Upper lobe of left lung (tissue), 4 donors: ENCODE measurements at regions not wholly inside any gene's neighbourhood (a gene's known extent, or its start where the extent isn't known, plus 50 kb on each side); places are given as distances from the start of the nearest gene placed in this dataset.

Experiments
- CTCF ChIP-seq, 6 experiments: fragments of 450-650 bp in 4 of 6; fragments of 200-600 bp in 2 of 6; sonication (generic) in 2 of 6; IDR thresholded peaks; one replicate each; pipeline ENCODE4 v1.5.1; 2016 to 2019; ENCODE audit warnings: antibody characterized with exemption in 6 of 6
- EP300 ChIP-seq, 4 donors: sonication (generic); formaldehyde crosslinking; IDR thresholded peaks; one replicate each; pipeline ENCODE4 v1.5.1; 2017; ENCODE audit warnings: antibody characterized with exemption in 4 of 4, control low read depth in 2 of 4
- POLR2AphosphoS5 ChIP-seq, 2 donors: sonication (generic); formaldehyde crosslinking; IDR thresholded peaks; one replicate each; pipeline ENCODE4 v1.5.1; 2017; ENCODE audit warnings: antibody characterized with exemption in 2 of 2

- TF ChIP-seq EP300 (IDR thresholded peaks at IDR 0.05) (no peak), CTCF (IDR thresholded peaks at IDR 0.05) (no peak), POLR2AphosphoS5 (IDR thresholded peaks at IDR 0.05) (no peak)
Measured at GRCh38 chr2:67662222-67662621, 265.1 kb downstream of the ETAA1 start.
